GM19452 (cell line): ENCODE measurements at regions not wholly inside any gene's neighbourhood (a gene's known extent, or its start where the extent isn't known, plus 50 kb on each side); places are given as distances from the start of the nearest gene placed in this dataset.
"Not testable (repeated sequence)": the region's sequence is repeated elsewhere in the genome, so short reads cannot be mapped to it uniquely, and the experiment has no call there.

Source experiments
- ATAC-seq: cut with Tn5 transposase; IDR thresholded peaks from one replicate; pipeline ENCODE4 v1.9.1; 2021; ENCODE audit not compliant: unreplicated experiment

DNA sequence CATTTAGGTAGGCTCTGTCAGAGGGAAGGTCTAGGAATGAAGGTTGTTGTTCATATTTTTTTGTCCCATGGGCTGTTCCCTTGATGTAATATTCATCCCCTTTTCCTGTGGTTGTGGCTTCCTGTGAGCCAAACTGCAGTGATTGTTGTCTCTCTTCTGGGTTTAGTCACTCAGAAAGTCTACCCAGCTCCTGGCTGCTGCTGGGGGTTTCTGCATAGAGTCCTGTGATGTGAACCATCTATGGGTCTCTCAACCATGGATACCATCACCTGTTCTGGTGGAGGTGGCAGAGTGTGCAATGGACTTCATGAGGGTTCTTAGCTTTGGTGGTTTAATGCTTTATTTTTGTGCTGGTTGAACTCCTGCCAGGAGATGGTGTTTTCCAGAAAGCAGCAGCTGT is 122.8 kb downstream of the ZC4H2 start:
- no peak for ATAC-seq

- peak; percentile 76 for ATAC-seq
These were observed 125.7 kb downstream of the ZC4H2 start for GRCh38 chrX:64850371-64851082.

- no peak for ATAC-seq
These were observed 133.0 kb downstream of the ZC4H2 start for GRCh38 chrX:64843224-64843623.

GRCh38 chrX:64842492-64842891 is 133.8 kb downstream of the ZC4H2 start:
- ATAC-seq, result no peak

DNA sequence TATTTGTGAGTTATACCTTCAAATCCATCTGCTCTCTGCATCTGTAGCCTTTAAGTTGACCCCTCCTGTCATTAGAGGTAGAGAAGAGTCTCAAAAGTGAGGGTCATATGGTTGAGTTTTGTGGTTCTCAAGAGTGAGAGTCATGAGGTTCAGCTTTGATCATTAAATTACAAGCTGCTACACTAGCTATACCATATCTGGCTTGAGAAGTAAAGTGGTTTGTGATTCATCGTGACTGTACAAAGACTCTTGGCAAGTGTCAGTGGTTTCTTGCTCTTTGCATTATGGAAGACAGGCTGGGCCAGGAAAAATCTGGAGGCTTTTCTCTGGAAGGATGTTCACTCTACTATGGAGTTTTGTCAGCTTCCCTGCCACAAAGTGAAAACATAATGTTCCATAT is 170.6 kb downstream of the ZC4H2 start:
- ATAC-seq, result no peak

- no peak for ATAC-seq
These were observed 183.5 kb downstream of the ZC4H2 start for GRCh38 chrX:64792598-64793337.

GRCh38 chrX:64782923-64783322 is 193.3 kb downstream of the ZC4H2 start:
- no peak for ATAC-seq

- no peak for ATAC-seq
These were observed 218.2 kb downstream of the ZC4H2 start for GRCh38 chrX:64758047-64758446.

DNA sequence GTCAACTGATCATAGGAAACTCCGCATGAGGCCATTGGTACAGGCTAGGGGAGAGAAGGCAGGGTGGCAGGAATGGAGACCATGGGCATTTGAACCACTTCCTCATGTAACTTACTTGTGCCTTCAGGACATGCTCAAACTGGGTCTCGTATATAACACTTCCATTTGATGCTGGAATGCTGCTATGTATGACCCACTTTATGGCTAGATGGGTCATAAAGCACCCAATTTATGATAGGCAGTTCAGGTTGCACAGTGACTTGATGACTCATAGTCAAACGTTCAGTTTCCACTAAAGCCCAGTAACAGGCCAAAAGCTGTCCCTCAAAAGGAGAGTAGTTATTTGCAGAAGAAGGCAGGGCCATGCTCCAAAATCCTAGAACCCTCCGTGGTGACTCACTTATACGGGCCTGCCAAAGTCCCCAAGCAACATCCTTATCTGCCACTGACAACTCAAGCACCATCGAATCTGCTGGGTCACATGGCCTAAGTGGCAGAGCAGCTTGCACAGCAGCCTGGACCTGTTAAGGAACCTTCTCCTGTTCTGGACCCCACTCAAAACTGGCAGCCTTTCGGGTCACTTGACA is 236.4 kb downstream of the ZC4H2 start:
- no peak for ATAC-seq

- ATAC-seq, result no peak
These were observed 277.9 kb downstream of the ZC4H2 start for GRCh38 chrX:64698317-64698716.

DNA sequence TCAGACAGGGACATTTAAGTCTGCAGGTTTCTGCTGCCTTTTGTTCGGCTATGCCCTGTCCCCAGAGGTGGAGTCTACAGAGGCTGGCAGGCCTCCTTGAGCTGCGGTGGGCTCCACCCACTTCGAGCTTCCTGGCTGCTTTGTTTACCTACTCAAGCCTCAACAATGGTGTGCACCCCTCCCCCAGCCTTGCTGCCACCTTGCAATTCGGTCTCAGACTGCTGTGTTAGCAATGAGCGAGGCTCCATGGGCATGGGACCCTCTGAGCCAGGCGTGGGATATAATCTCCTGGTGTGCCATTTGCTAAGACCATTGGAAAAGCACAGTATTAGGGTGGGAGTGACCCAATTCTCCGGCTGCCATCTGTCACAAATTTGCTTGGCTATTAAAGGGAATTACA is 280.9 kb downstream of the ZC4H2 start:
- not testable (repeated sequence) for ATAC-seq

DNA sequence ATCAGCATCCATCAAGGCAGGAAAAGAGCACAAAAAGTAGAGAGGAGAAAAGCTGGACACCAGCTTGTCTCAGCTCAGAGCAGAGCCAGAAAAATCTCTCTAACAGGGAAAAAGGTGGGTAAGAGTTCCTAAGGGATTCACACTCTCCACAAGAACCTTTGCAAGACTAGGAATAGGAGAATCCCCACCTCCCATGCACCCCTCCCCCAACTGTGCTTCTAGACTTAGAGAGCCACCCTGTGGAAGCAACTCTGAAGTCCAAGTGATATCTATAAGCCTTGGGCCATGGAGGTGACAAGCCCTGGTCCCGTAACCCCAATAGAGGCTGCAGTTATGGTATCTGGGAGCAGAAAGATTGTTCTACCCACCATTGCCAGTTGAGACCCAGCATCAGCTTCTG is 267.6 kb upstream of the MTMR8 start:
- ATAC-seq, result no peak

- ATAC-seq, result not testable (repeated sequence)
These were observed 262.0 kb upstream of the MTMR8 start for GRCh38 chrX:64657229-64657628.

- ATAC-seq, result no peak
These were observed 247.2 kb upstream of the MTMR8 start for GRCh38 chrX:64642482-64642881.
